Skeletal muscle tissue (tissue), 3 donors: ENCODE measurements at regions not wholly inside any gene's neighbourhood (a gene's known extent, or its start where the extent isn't known, plus 50 kb on each side); places are given as distances from the start of the nearest gene placed in this dataset.

Experiments
- H3K27ac ChIP-seq: one replicate; pipeline ENCODE4 v1.7.0; 2013; ENCODE audit warnings: mild to moderate bottlenecking, low read depth, low read length, inconsistent platforms
- H3K27me3 ChIP-seq, 3 donors: one replicate each; pipeline ENCODE4 v1.7.0; 2013; ENCODE audit warnings: low read length in 3 of 3; ENCODE audit not compliant: control insufficient read depth in 3 of 3, insufficient read depth in 3 of 3
- H3K36me3 ChIP-seq, 3 donors: one replicate each; pipeline ENCODE4 v1.7.0; 2013; ENCODE audit warnings: low read length in 3 of 3; ENCODE audit not compliant: control insufficient read depth in 3 of 3, insufficient read depth in 3 of 3
- H3K4me1 ChIP-seq, 3 donors: one replicate each; pipeline ENCODE4 v1.7.0; 2013; ENCODE audit warnings: low read length in 3 of 3, mild to moderate bottlenecking in 3 of 3; ENCODE audit not compliant: control insufficient read depth in 3 of 3, insufficient read depth in 3 of 3
- H3K4me3 ChIP-seq, 3 donors: one replicate each; pipeline ENCODE4 v1.7.0; 2013; ENCODE audit warnings: low read length in 3 of 3
- H3K9ac ChIP-seq, 3 donors: one replicate each; pipeline ENCODE4 v1.7.0; 2013; ENCODE audit warnings: low read length in 3 of 3, mild to moderate bottlenecking in 3 of 3, moderate library complexity in 2 of 3, low read depth in 1 of 3
- H3K9me3 ChIP-seq, 3 donors: one replicate each; pipeline ENCODE4 v1.7.0; 2013; ENCODE audit warnings: low read length in 3 of 3; ENCODE audit not compliant: control insufficient read depth in 3 of 3
- donor health status: Osteomylitis.

GRCh38 chr13:111461445-111462149 is 141.2 kb downstream of the TEX29 start:
- peaks cover 21 to 38% (median 25%) of the 10 kb centered on the region in 3 donors for H3K27me3 ChIP-seq
- H3K36me3 ChIP-seq = no peaks in the 10 kb centered on the region
- peaks cover 0 to 3% (median 0%) of the 10 kb centered on the region in 3 donors for H3K9me3 ChIP-seq
- H3K9ac ChIP-seq = no peak overlapping the region
- H3K27ac ChIP-seq = no peak overlapping the region
- no peak overlapping the region for H3K4me3 ChIP-seq
- H3K4me1 ChIP-seq = peaks cover 0 to 4% (median 0%) of the 10 kb centered on the region in 3 donors

GRCh38 chr13:111462221-111462764 is 141.9 kb downstream of the TEX29 start:
- Histone ChIP-seq H3K9me3 (peaks cover 0 to 3% (median 0%) of the 10 kb centered on the region in 3 donors), H3K4me1 (peaks cover 0 to 4% (median 0%) of the 10 kb centered on the region in 3 donors), H3K9ac (no peak overlapping the region), H3K36me3 (no peaks in the 10 kb centered on the region), H3K27ac (no peak overlapping the region), H3K4me3 (no peak overlapping the region), H3K27me3 (peaks cover 24 to 39% (median 26%) of the 10 kb centered on the region in 3 donors)

GRCh38 chr13:111462944-111463343 is 142.5 kb downstream of the TEX29 start:
- Histone ChIP-seq H3K9ac (no peak overlapping the region), H3K27ac (no peak overlapping the region), H3K9me3 (peaks cover 0 to 3% (median 0%) of the 10 kb centered on the region in 3 donors), H3K36me3 (no peaks in the 10 kb centered on the region), H3K4me1 (peaks cover 0 to 4% (median 0%) of the 10 kb centered on the region in 3 donors), H3K27me3 (peaks cover 24 to 36% (median 32%) of the 10 kb centered on the region in 3 donors), H3K4me3 (no peak overlapping the region)

GRCh38 chr13:111467111-111467890 is 146.9 kb downstream of the TEX29 start:
- Histone ChIP-seq H3K36me3 (no peaks in the 10 kb centered on the region), H3K9me3 (peaks cover 0 to 3% (median 0%) of the 10 kb centered on the region in 3 donors), H3K27ac (no peak overlapping the region), H3K27me3 (peaks cover 13 to 32% (median 15%) of the 10 kb centered on the region in 3 donors), H3K4me3 (no peak overlapping the region), H3K4me1 (no peaks in the 10 kb centered on the region), H3K9ac (no peak overlapping the region)

- no peaks in the 10 kb centered on the region for H3K36me3 ChIP-seq
- no peaks in the 10 kb centered on the region for H3K4me1 ChIP-seq
- H3K9ac ChIP-seq = no peak overlapping the region
- H3K27ac ChIP-seq = no peak overlapping the region
- peaks cover 0 to 3% (median 0%) of the 10 kb centered on the region in 3 donors for H3K9me3 ChIP-seq
- H3K27me3 ChIP-seq = peaks cover 11 to 33% (median 19%) of the 10 kb centered on the region in 3 donors
- no peak overlapping the region for H3K4me3 ChIP-seq
Measured at GRCh38 chr13:111468037-111468959, 147.9 kb downstream of the TEX29 start.

- Histone ChIP-seq H3K36me3 (no peaks in the 10 kb centered on the region), H3K9me3 (peaks cover 0 to 3% (median 0%) of the 10 kb centered on the region in 3 donors), H3K4me3 (no peak overlapping the region), H3K27ac (no peak overlapping the region), H3K27me3 (peaks cover 11 to 33% (median 19%) of the 10 kb centered on the region in 3 donors), H3K9ac (no peak overlapping the region), H3K4me1 (no peaks in the 10 kb centered on the region)
Measured at GRCh38 chr13:111469450-111469849, 149.0 kb downstream of the TEX29 start.

GRCh38 chr13:111469916-111470506 is 149.6 kb downstream of the TEX29 start:
- no peak overlapping the region for H3K4me3 ChIP-seq
- peaks cover 8 to 30% (median 21%) of the 10 kb centered on the region in 3 donors for H3K27me3 ChIP-seq
- H3K9ac ChIP-seq = no peak overlapping the region
- no peaks in the 10 kb centered on the region for H3K36me3 ChIP-seq
- no peaks in the 10 kb centered on the region for H3K4me1 ChIP-seq
- H3K27ac ChIP-seq = no peak overlapping the region
- H3K9me3 ChIP-seq = peaks cover 0 to 3% (median 0%) of the 10 kb centered on the region in 3 donors

GRCh38 chr13:111470933-111471332 is 150.5 kb downstream of the TEX29 start:
- Histone ChIP-seq H3K4me1 (no peaks in the 10 kb centered on the region), H3K9me3 (peaks cover 0 to 3% (median 0%) of the 10 kb centered on the region in 3 donors), H3K27me3 (peaks cover 8 to 30% (median 21%) of the 10 kb centered on the region in 3 donors), H3K27ac (no peak overlapping the region), H3K9ac (no peak overlapping the region), H3K4me3 (no peak overlapping the region), H3K36me3 (no peaks in the 10 kb centered on the region)

- H3K4me1 ChIP-seq = no peaks in the 10 kb centered on the region
- no peaks in the 10 kb centered on the region for H3K36me3 ChIP-seq
- H3K27me3 ChIP-seq = peaks cover 7 to 30% (median 19%) of the 10 kb centered on the region in 3 donors
- no peak overlapping the region for H3K27ac ChIP-seq
- H3K4me3 ChIP-seq = no peak overlapping the region
- no peaks in the 10 kb centered on the region for H3K9me3 ChIP-seq
- no peak overlapping the region for H3K9ac ChIP-seq
Measured at GRCh38 chr13:111472083-111472482, 151.6 kb downstream of the TEX29 start.
